ENCODE measurements at regions not wholly inside any gene's neighbourhood (a gene's known extent, or its start where the extent isn't known, plus 50 kb on each side); places are given as distances from the start of the nearest gene placed in this dataset.

DNA sequence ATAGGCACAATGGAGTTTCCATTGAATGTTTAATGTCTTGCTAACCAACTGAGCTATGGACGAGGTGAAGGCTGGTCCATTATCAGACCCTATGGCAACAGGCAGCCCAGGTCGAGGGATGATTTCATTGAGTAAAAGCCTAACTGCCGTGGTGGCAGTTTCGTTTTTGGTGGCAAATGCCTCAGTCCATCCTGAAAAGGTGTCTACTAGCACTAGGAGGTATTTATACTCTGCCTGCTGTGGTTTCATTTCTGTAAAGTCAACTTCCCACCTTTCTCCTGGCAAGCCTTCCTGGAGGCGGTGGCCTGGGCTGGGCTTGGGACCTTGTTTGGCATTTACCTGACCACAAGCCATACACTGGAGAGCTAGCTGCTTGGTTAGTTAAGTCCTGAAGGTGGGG, 75.8 kb downstream of the PRR15 start:
- H3K27me3 ChIP-seq (ENCODE audit: control insufficient read depth in 3 of 3, insufficient read depth in 3 of 3, low read depth in 1 of 3, low read length in 3 of 3) = peaks cover 0 to 3% (median 0%) of the 10 kb centered on the region in 3 experiments
- H2AK5ac ChIP-seq (ENCODE audit: low read depth, low read length) = no peak overlapping the region
- no peak overlapping the region for H3K4ac ChIP-seq (ENCODE audit: low read length)
- H3K14ac ChIP-seq (ENCODE audit: low read length) = no peak overlapping the region
- no peak overlapping the region for H2AFZ ChIP-seq (ENCODE audit: low read length)
- no peak overlapping the region for H3K4me3 ChIP-seq (ENCODE audit: low read length in 2 of 2)
- no peak overlapping the region for H4K8ac ChIP-seq (ENCODE audit: low read depth, low read length)
- no peak for DNase-seq (ENCODE audit: low spot score)
- H3K4me2 ChIP-seq (ENCODE audit: insufficient read depth, low read length, poor library complexity, severe bottlenecking) = no peak overlapping the region
- H3K79me1 ChIP-seq (ENCODE audit: low read depth, low read length) = no peaks in the 10 kb centered on the region
- H2BK15ac ChIP-seq (ENCODE audit: low read length) = no peak overlapping the region
- no peak overlapping the region for H3K23ac ChIP-seq (ENCODE audit: low read depth, low read length, poor library complexity)
- no peak overlapping the region for H2BK5ac ChIP-seq (ENCODE audit: low read length)
- no peak overlapping the region for H3K9ac ChIP-seq (ENCODE audit: low read depth, low read length, poor library complexity)
- peaks cover 0 to 4% of the 10 kb centered on the region in 2 donors for H3K36me3 ChIP-seq (replicated peaks in 1 of 2; ENCODE audit: control insufficient read depth in 2 of 2, insufficient read depth in 2 of 2, low read length in 2 of 2)
- no peak overlapping the region for H2BK12ac ChIP-seq (ENCODE audit: low read length)
- H3K4me1 ChIP-seq (ENCODE audit: control insufficient read depth in 2 of 2, insufficient read depth in 1 of 2, low read depth in 1 of 2, low read length in 2 of 2) = peaks cover 0 to 11% of the 10 kb centered on the region in 2 donors
- no peak overlapping the region for H3K27ac ChIP-seq (replicated peaks; ENCODE audit: low read length)
- no peaks in the 10 kb centered on the region for H3K9me3 ChIP-seq (replicated peaks in 1 of 2; ENCODE audit: control insufficient read depth in 2 of 2, insufficient read depth in 1 of 2, low read depth in 1 of 2, low read length in 2 of 2)
- WGBS, 2 donors (ENCODE audit: extremely low coverage in 2 of 2, insufficient read length in 2 of 2, insufficient replicate concordance in 1 of 2) = no CpG with 5 or more reads among the region's 5 CpGs
- no peak overlapping the region for H3K18ac ChIP-seq (ENCODE audit: low read length)
- H2BK120ac ChIP-seq (ENCODE audit: low read depth, low read length) = no peak overlapping the region
- no peak overlapping the region for H4K91ac ChIP-seq (ENCODE audit: low read depth, low read length, poor library complexity)

DNA sequence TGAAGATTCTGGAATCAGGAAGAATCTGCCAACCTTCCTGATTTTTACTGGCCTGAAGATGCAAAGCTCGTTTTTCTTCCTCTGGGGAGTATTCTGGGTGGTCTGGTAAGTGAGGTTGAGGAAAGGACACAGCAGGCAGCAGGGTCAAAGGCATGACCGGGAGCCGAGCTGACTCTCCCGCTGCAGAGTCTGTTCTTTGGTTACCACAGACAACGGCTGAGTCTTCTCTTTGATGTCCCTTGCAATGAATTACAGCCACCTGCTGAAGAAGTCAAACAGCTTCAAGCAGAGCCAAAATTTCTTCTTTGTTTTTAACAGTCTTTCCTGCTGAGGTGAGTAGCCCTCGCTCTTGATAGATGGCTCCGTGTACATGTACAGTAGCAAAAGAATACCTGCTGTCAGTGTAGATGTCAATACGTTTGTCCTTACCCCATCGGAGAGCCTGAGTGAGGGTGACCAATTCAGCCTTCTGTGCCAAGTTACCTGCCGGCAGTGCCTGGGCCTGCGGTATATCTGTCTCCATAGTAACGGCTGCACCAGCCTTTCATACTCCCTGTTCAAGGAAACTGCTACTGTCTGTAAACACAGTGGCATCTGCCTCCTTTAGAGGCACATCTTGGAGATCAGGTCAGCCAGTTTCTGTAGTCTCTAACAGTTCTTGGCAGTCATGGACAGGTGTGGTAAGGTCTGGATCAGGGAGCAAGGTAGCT, 76.4 kb downstream of the PRR15 start:
- Histone ChIP-seq H4K91ac (ENCODE audit: low read depth, low read length, poor library complexity) (no peak overlapping the region), H3K14ac (ENCODE audit: low read length) (no peak overlapping the region), H3K79me1 (ENCODE audit: low read depth, low read length) (no peaks in the 10 kb centered on the region), H3K9ac (ENCODE audit: low read depth, low read length, poor library complexity) (no peak overlapping the region), H4K8ac (ENCODE audit: low read depth, low read length) (no peak overlapping the region), H3K27me3 (ENCODE audit: control insufficient read depth in 3 of 3, insufficient read depth in 3 of 3, low read depth in 1 of 3, low read length in 3 of 3) (peaks cover 0 to 3% (median 0%) of the 10 kb centered on the region in 3 experiments), H2BK120ac (ENCODE audit: low read depth, low read length) (no peak overlapping the region), H3K4me2 (ENCODE audit: insufficient read depth, low read length, poor library complexity, severe bottlenecking) (no peak overlapping the region), H3K27ac (replicated peaks; ENCODE audit: low read length) (no peak overlapping the region), H3K36me3 (replicated peaks in 1 of 2; ENCODE audit: control insufficient read depth in 2 of 2, insufficient read depth in 2 of 2, low read length in 2 of 2) (peaks cover 0 to 4% of the 10 kb centered on the region in 2 donors), H2BK12ac (ENCODE audit: low read length) (no peak overlapping the region), H3K4me1 (ENCODE audit: control insufficient read depth in 2 of 2, insufficient read depth in 1 of 2, low read depth in 1 of 2, low read length in 2 of 2) (peaks cover 0 to 11% of the 10 kb centered on the region in 2 donors), H2AK5ac (ENCODE audit: low read depth, low read length) (no peak overlapping the region), H3K4me3 (ENCODE audit: low read length in 2 of 2) (no peak overlapping the region), H3K23ac (ENCODE audit: low read depth, low read length, poor library complexity) (no peak overlapping the region), H3K4ac (ENCODE audit: low read length) (no peak overlapping the region), H2AFZ (ENCODE audit: low read length) (no peak overlapping the region), H3K9me3 (replicated peaks in 1 of 2; ENCODE audit: control insufficient read depth in 2 of 2, insufficient read depth in 1 of 2, low read depth in 1 of 2, low read length in 2 of 2) (no peaks in the 10 kb centered on the region), H2BK5ac (ENCODE audit: low read length) (no peak overlapping the region), H3K18ac (ENCODE audit: low read length) (no peak overlapping the region), H2BK15ac (ENCODE audit: low read length) (no peak overlapping the region)
- DNase-seq (ENCODE audit: low spot score) = no peak
- WGBS, 2 donors (ENCODE audit: extremely low coverage in 2 of 2, insufficient read length in 2 of 2, insufficient replicate concordance in 1 of 2) = no CpG with 5 or more reads among the region's 12 CpGs

DNA sequence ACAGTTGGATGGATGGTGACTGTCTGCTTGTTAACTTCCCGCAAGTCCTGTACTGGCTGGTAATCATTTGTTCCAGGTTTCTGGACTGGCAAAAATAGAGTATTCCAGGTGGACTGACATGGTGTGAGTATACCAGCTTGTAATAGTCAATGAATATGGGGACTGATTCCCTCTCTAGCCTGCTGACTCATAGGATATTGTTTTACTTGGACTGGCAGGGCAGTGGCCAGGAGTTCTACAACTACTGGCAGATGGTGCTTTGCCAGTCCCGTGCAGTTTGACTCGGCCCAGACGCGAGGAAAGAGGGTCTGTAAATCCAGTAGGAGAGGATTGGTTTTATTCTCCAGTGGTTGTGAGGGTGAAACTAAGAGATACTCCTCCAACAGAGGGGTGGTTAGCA, 78.0 kb downstream of the PRR15 start:
- H2BK120ac ChIP-seq (ENCODE audit: low read depth, low read length) = no peak overlapping the region
- peaks cover 0 to 4% of the 10 kb centered on the region in 2 donors for H3K36me3 ChIP-seq (replicated peaks in 1 of 2; ENCODE audit: control insufficient read depth in 2 of 2, insufficient read depth in 2 of 2, low read length in 2 of 2)
- H2BK15ac ChIP-seq (ENCODE audit: low read length) = no peak overlapping the region
- no peak overlapping the region for H3K4me2 ChIP-seq (ENCODE audit: insufficient read depth, low read length, poor library complexity, severe bottlenecking)
- no peak overlapping the region for H3K9ac ChIP-seq (ENCODE audit: low read depth, low read length, poor library complexity)
- H3K9me3 ChIP-seq (replicated peaks in 1 of 2; ENCODE audit: control insufficient read depth in 2 of 2, insufficient read depth in 1 of 2, low read depth in 1 of 2, low read length in 2 of 2) = no peaks in the 10 kb centered on the region
- no peak overlapping the region for H3K23ac ChIP-seq (ENCODE audit: low read depth, low read length, poor library complexity)
- peaks cover 0 to 3% (median 0%) of the 10 kb centered on the region in 3 experiments for H3K27me3 ChIP-seq (ENCODE audit: control insufficient read depth in 3 of 3, insufficient read depth in 3 of 3, low read depth in 1 of 3, low read length in 3 of 3)
- peaks cover 0 to 11% of the 10 kb centered on the region in 2 donors for H3K4me1 ChIP-seq (ENCODE audit: control insufficient read depth in 2 of 2, insufficient read depth in 1 of 2, low read depth in 1 of 2, low read length in 2 of 2)
- H2AFZ ChIP-seq (ENCODE audit: low read length) = no peak overlapping the region
- no peaks in the 10 kb centered on the region for H3K79me1 ChIP-seq (ENCODE audit: low read depth, low read length)
- no peak overlapping the region for H3K4ac ChIP-seq (ENCODE audit: low read length)
- H3K18ac ChIP-seq (ENCODE audit: low read length) = no peak overlapping the region
- DNase-seq (ENCODE audit: low spot score) = no peak
- no peak overlapping the region for H3K4me3 ChIP-seq (ENCODE audit: low read length in 2 of 2)
- H3K27ac ChIP-seq (replicated peaks; ENCODE audit: low read length) = no peak overlapping the region
- H2AK5ac ChIP-seq (ENCODE audit: low read depth, low read length) = no peak overlapping the region
- H4K91ac ChIP-seq (ENCODE audit: low read depth, low read length, poor library complexity) = no peak overlapping the region
- WGBS, 2 donors (ENCODE audit: extremely low coverage in 2 of 2, insufficient read length in 2 of 2, insufficient replicate concordance in 1 of 2) = no CpG with 5 or more reads among the region's 5 CpGs
- no peak overlapping the region for H4K8ac ChIP-seq (ENCODE audit: low read depth, low read length)
- H3K14ac ChIP-seq (ENCODE audit: low read length) = no peak overlapping the region
- H2BK5ac ChIP-seq (ENCODE audit: low read length) = no peak overlapping the region
- H2BK12ac ChIP-seq (ENCODE audit: low read length) = no peak overlapping the region

DNA sequence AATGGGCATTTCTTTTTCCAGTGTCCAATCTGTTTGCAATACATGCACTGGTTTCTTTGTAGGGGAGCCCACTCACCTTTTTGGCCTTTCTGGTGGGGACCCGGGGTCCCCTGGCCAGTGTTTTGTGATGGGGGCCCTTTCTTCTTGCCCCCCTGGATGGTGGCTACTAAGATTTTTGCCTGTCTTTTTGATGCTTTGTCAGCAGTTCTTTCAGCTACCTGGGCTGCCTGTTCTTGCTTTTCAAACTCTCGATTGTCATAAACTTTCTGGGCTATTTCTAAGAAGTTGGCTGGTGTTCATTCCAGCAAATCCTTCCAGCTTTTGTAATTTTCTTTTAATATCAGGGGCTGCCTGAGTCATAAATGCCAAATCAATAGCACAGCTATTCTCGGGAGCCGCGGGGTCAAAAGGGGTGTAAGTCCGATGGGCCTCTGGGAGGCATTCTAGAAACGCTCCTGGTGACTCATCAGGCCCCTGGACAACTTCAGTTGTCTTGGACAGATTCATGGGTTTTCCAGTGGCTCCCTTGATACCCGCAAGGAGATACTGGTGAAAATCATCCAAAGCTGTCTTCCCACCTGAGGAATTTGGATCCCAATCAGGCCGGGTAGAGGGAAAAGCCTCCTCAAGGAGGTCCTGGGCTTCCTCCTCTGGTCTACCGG, 79.0 kb downstream of the PRR15 start:
- WGBS, 2 donors (ENCODE audit: extremely low coverage in 2 of 2, insufficient read length in 2 of 2, insufficient replicate concordance in 1 of 2) = no CpG with 5 or more reads among the region's 10 CpGs
- DNase-seq (ENCODE audit: low spot score) = no peak
- H2AFZ ChIP-seq (ENCODE audit: low read length) = no peak overlapping the region

More for the DNA sequence above, 79.0 kb downstream of the PRR15 start:
- peaks cover 0 to 11% of the 10 kb centered on the region in 2 donors for H3K4me1 ChIP-seq (ENCODE audit: control insufficient read depth in 2 of 2, insufficient read depth in 1 of 2, low read depth in 1 of 2, low read length in 2 of 2)
- H4K91ac ChIP-seq (ENCODE audit: low read depth, low read length, poor library complexity) = no peak overlapping the region
- H3K23ac ChIP-seq (ENCODE audit: low read depth, low read length, poor library complexity) = no peak overlapping the region
- H2BK12ac ChIP-seq (ENCODE audit: low read length) = no peak overlapping the region
- H3K4me3 ChIP-seq (ENCODE audit: low read length in 2 of 2) = no peak overlapping the region
- no peak overlapping the region for H3K4me2 ChIP-seq (ENCODE audit: insufficient read depth, low read length, poor library complexity, severe bottlenecking)
- no peak overlapping the region for H2BK15ac ChIP-seq (ENCODE audit: low read length)
- no peak overlapping the region for H3K4ac ChIP-seq (ENCODE audit: low read length)
- H2BK5ac ChIP-seq (ENCODE audit: low read length) = no peak overlapping the region
- H2BK120ac ChIP-seq (ENCODE audit: low read depth, low read length) = no peak overlapping the region
- H3K79me1 ChIP-seq (ENCODE audit: low read depth, low read length) = no peaks in the 10 kb centered on the region
- H4K8ac ChIP-seq (ENCODE audit: low read depth, low read length) = no peak overlapping the region
- H3K36me3 ChIP-seq (replicated peaks in 1 of 2; ENCODE audit: control insufficient read depth in 2 of 2, insufficient read depth in 2 of 2, low read length in 2 of 2) = peaks cover 0 to 4% of the 10 kb centered on the region in 2 donors
- no peak overlapping the region for H3K9ac ChIP-seq (ENCODE audit: low read depth, low read length, poor library complexity)
- peaks cover 0 to 3% (median 0%) of the 10 kb centered on the region in 3 experiments for H3K27me3 ChIP-seq (ENCODE audit: control insufficient read depth in 3 of 3, insufficient read depth in 3 of 3, low read depth in 1 of 3, low read length in 3 of 3)
- H3K14ac ChIP-seq (ENCODE audit: low read length) = no peak overlapping the region
- no peaks in the 10 kb centered on the region for H3K9me3 ChIP-seq (replicated peaks in 1 of 2; ENCODE audit: control insufficient read depth in 2 of 2, insufficient read depth in 1 of 2, low read depth in 1 of 2, low read length in 2 of 2)
- no peak overlapping the region for H3K18ac ChIP-seq (ENCODE audit: low read length)
- no peak overlapping the region for H2AK5ac ChIP-seq (ENCODE audit: low read depth, low read length)
- no peak overlapping the region for H3K27ac ChIP-seq (replicated peaks; ENCODE audit: low read length)
